Cerebellar nuclear complex (tissue), 1 donor: ENCODE measurements at regions not wholly inside any gene's neighbourhood (a gene's known extent, or its start where the extent isn't known, plus 50 kb on each side); places are given as distances from the start of the nearest gene placed in this dataset.
A peak's percentile ranks its signal among the peaks of the same experiment; 100 is the strongest.
"Not testable (repeated sequence)": the region's sequence is repeated elsewhere in the genome, so short reads cannot be mapped to it uniquely, and the experiment has no call there.

ENCODE experiments used
- DNase-seq, 2 experiments: peaks; one replicate each; lab custom pipeline; 2025; lab: John Stamatoyannopoulos, UW

- DNase-seq = no peak
Observed at GRCh38 chr12:70070494-70071007, 172.7 kb upstream of the CNOT2 start.

- DNase-seq = no peak
Observed at GRCh38 chr12:70074510-70074909, 168.7 kb upstream of the CNOT2 start.

GRCh38 chr12:70077441-70077840 is 165.8 kb upstream of the CNOT2 start:
- no peak for DNase-seq

DNA sequence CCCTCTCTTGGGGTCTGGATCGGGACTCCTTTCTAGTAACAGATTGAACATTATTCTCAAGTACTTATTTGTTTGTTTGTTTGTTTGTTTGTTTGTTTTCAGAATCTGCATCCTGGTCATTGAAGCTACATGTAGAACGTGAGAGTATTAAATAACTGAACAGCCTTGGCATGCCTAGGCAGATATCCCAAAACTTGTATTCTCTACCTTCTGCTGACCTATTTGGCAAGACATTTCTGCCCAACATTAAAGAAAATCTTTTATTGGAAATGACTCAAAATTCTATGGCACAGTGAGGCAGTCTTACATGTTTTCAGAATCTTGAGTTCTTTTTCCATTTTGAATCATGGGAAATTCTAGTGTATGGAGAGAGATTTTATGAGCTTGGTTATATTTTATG is 165.1 kb upstream of the CNOT2 start:
- DNase-seq = no peak

DNA sequence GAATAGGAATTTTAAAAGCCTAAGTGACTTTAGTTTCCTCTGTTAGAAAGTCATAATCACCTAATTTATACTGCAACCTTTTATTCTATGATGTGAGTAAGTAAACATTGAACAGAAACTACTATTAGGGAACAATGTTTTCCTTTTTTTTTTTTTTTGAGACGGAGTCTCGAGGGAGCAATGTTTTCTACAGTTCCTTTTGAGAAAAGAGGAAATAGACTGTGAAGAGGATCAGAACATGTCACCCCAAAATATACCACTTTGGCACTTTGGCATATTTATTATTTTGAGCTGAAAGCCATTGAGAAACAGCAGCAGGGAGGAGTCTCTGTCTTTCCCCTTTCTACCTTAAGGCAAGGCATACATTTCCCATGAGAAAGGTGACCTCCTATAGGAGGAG is 162.7 kb upstream of the CNOT2 start:
- no peak for DNase-seq

GRCh38 chr12:70082997-70083676 is 160.1 kb upstream of the CNOT2 start:
- no peak for DNase-seq

DNA sequence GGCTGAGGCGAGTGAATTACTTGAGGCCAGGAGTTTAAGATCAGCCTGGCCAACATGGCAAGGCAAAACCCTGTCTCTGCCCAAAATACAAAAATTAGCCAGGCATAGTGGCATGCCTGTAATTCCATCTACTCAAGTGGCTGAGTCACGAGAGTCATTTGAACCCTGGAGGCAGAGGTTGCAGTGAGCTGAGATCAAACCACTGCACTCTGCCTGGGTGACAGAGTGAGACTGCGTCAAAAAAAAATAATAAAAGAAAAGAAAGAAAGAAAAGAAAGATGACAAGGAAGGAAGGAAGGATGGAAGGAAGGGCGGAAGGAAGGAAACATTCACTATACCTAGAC is 159.6 kb upstream of the CNOT2 start:
- DNase-seq = no peak

- DNase-seq = not testable (repeated sequence)
Observed at GRCh38 chr12:70086372-70086771, 156.9 kb upstream of the CNOT2 start.

DNA sequence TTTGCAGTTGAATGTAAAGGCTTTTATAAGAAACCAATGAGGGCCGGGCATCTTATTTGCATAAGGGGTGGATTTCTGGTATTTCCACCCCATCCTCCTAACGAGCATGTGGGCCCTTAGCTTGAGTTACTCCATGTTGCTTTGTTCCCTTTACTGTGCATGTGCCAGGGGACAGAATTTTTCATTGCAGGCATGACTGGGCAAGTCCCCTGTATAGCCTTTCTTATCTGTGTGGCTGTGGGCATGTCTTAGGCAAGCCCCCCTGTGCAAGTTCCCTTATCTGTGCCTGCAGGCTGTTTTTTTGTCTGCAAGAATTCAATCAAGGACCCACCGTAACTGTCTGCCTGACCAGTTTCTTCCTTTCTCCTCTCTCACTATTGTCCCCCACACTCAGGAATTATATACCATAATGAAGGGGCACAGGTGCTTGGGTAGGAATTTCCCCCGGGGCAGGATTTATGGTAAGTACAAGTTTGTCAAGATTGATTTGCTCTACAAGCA is 152.2 kb upstream of the CNOT2 start:
- no peak for DNase-seq

- peak in 1 of 2 experiments; percentile 24 for DNase-seq
Observed at GRCh38 chr12:70094467-70094866, 148.8 kb upstream of the CNOT2 start.

DNA sequence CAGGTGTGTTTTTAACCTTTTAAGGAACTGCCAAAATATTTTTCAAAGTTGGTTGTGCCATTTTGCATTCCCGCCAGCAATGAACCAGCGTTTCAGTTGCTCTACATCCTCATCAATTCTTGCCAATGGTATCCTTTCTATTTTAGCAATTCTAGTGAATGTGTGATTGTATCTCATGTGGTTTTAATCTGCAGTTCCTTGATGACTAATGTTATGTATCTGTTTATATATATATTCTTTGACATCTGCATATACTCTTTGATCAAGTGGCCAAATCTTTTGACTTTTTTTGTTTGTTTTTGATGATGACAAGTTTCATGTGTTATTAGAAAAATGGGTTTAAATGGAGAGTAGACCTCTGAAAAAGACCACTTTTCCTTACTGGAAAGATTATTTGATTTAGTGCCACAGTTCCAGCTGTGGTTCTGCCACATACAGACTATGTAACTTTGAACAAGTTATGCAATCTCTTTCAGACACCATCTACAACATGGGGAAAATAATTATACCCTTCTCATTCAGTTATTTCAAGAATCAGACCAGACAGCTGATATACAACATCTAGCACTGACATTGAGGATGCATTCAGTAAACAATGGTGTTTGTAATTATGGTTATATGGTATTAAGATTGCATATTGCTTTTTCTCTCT is 146.3 kb upstream of the CNOT2 start:
- DNase-seq = no peak

DNA sequence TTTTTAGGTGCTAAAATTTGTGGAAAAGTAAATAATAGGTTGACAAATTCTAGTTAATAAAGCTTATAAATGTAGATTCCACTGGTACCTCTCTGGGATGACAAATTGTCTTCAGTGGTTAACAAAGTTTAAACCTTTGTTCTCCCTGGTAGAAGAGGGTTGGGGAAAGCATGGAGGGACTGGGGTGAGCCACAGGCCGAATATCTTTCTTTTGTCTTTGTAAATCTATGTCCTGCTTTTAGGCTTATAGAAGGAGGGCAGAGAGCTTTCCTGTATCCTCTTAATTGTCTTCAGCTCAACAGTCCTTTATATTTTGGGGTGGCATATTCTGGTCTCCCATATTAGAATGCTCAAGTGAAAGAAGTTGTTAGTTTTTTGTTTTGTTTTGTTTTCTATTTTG is 142.2 kb upstream of the CNOT2 start:
- DNase-seq = no peak

- DNase-seq = no peak
Observed at GRCh38 chr12:70106347-70106746, 136.9 kb upstream of the CNOT2 start.

DNA sequence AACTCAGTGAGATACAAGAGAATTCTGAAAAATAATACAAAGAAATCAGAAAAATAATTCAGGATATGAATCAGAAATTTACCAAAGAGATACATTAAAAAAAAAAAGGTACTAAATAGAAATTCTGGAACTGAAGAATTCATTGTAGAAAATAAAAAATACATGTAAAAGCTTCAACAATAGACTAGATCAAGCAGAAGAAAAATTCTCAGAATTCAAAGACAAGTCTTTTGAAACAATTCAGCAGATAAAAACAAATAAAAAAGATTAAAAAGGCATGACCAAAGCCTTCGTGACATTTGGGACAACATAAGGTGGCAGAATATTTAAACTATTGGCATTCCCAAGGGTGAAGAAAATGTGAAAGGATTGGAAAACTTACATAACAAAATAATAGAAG is 133.1 kb upstream of the CNOT2 start:
- no peak for DNase-seq

DNA sequence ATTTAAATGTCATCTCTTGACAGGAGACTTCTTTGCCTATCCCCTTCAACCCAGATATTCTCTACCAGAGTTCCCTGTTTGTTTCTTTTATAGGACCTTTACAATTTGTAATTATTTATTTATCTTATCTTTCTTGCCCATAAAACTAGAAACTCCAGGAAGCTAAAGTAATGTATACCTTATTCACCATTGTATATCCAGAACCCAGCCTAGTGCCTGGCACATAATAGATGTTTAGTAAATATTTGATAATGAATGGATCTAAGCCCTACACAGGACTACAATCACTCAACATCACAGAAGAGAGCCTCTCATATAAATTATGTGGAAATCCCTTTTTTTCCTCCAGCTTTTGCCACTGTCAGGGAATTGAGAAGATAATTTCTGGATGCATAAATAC is 125.6 kb upstream of the CNOT2 start:
- DNase-seq = no peak

- no peak for DNase-seq
Observed at GRCh38 chr12:70120970-70121369, 122.3 kb upstream of the CNOT2 start.

DNA sequence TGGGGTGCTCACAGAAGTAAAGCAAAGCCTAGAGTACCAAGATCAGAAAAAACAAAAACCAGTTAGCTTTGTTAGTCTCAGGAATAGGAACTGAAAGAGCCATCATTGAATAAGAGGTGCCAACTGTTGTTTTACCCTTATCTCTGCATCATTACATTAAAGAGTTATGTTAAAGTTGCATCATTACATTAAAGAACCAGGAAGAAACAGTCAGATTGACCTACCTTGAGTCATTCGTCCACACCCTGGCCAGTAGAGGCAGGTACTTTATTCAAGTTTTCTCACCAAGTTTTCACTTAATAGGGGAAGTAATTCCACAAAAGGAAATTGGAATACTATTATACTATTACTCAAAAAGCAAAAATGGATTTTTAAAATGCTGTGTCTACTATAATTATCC is 121.7 kb upstream of the CNOT2 start:
- DNase-seq = no peak

DNA sequence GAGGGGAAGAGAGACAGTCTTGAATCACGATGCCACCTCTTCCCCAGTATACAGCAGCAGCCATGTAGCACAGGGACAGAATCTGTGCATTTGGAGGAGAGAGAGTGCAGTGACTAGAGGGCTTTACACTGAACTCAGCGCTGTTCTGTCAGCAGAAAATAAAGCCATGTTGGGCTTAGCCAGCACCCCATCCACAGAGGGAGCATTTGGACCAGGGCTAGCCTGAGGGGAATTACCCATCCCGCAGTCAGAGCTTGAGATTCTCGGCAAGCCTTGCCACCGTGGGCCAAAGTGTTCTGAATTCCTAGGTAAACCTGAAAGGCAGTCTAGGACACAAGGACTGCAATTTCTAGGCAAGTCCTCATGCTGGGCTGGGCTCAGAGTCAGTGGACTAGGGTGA is 120.4 kb upstream of the CNOT2 start:
- no peak for DNase-seq

GRCh38 chr12:70149013-70149412 is 94.2 kb upstream of the CNOT2 start:
- no peak for DNase-seq

DNA sequence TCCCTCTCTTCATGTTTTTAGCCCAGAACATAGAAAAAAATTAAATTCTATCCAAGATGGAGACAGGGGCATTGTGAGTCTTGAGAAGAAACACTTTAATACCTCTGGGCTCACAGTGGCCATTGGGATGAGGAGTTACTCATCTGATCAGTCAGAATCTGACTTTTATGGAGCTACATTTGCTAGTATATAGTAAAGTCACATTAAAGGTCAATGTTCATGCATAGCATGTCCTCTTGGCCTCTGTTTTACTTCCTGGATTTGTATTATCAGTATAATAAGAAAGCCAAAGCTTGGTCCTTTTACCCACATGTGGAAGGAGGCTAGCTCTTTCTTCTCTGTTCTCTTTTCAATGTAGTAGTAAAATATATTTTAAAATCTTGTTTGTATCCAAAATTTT is 93.6 kb upstream of the CNOT2 start:
- no peak for DNase-seq

DNA sequence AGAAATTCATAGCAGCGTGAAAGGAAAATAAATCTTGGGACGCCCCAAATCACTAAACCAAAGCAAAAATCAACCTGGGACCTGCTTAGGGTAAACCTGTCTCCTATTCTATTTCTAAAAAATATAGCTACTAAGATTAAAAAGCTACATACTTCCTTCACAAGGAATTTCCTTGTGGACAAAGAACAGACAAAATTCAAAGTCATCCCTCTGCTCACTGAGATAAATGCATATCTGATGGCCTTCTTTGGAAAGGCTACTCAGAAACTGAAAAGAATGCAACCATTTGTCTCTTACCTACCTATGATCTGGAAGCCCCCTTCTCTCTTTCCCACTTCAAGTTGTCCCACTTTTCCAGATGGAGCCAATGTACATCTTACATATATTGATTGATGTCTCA is 93.0 kb upstream of the CNOT2 start:
- DNase-seq = no peak

- DNase-seq = no peak
Observed at GRCh38 chr12:70151993-70152392, 91.2 kb upstream of the CNOT2 start.

GRCh38 chr12:70154087-70154638 is 89.1 kb upstream of the CNOT2 start:
- no peak for DNase-seq
